ENCODE measurements at regions not wholly inside any gene's neighbourhood (a gene's known extent, or its start where the extent isn't known, plus 50 kb on each side); places are given as distances from the start of the nearest gene placed in this dataset.

GRCh38 chr7:118517275-118517674 is 292.8 kb downstream of the ANKRD7 start:
- Histone ChIP-seq H3K79me2 (ENCODE audit: low read length) (no peaks in the 10 kb centered on the region), H3K27ac (ENCODE audit: low read length) (no peak overlapping the region), H3K9me3 (ENCODE audit: low read length) (peaks cover 37% of the 10 kb centered on the region), H3K4me3 (ENCODE audit: low read length) (no peak overlapping the region), H3K27me3 (ENCODE audit: low read length) (no peaks in the 10 kb centered on the region), H3K9ac (ENCODE audit: low read length) (no peak overlapping the region), H3K9me2 (replicated peaks; ENCODE audit: insufficient read depth, low read length) (no peaks in the 10 kb centered on the region), H2AFZ (ENCODE audit: low read length) (no peak overlapping the region), H4K20me1 (ENCODE audit: insufficient read depth, low read depth, low read length) (no peaks in the 10 kb centered on the region), H3K4me2 (ENCODE audit: low read depth, low read length, poor library complexity, severe bottlenecking) (no peak overlapping the region), H3K36me3 (ENCODE audit: insufficient read depth, low read length) (no peaks in the 10 kb centered on the region), H3K4me1 (ENCODE audit: low read length) (no peaks in the 10 kb centered on the region)
- no peak for DNase-seq

GRCh38 chr7:118525020-118525419 is 300.5 kb downstream of the ANKRD7 start:
- Histone ChIP-seq H3K4me2 (ENCODE audit: low read depth, low read length, poor library complexity, severe bottlenecking) (no peak overlapping the region), H3K27ac (ENCODE audit: low read length) (no peak overlapping the region), H3K36me3 (ENCODE audit: insufficient read depth, low read length) (no peaks in the 10 kb centered on the region), H3K4me1 (ENCODE audit: low read length) (no peaks in the 10 kb centered on the region), H4K20me1 (ENCODE audit: insufficient read depth, low read depth, low read length) (no peaks in the 10 kb centered on the region), H3K9ac (ENCODE audit: low read length) (no peak overlapping the region), H2AFZ (ENCODE audit: low read length) (no peak overlapping the region), H3K9me3 (ENCODE audit: low read length) (peaks cover 18% of the 10 kb centered on the region; the same call in 1 of the 2 replicates), H3K79me2 (ENCODE audit: low read length) (no peaks in the 10 kb centered on the region), H3K4me3 (ENCODE audit: low read length) (no peak overlapping the region), H3K9me2 (replicated peaks; ENCODE audit: insufficient read depth, low read length) (no peaks in the 10 kb centered on the region; the same call in 1 of the 2 replicates), H3K27me3 (ENCODE audit: low read length) (no peaks in the 10 kb centered on the region)
- no peak for DNase-seq

- no peak overlapping the region for H2AFZ ChIP-seq (ENCODE audit: low read length)
- no peaks in the 10 kb centered on the region for H3K79me2 ChIP-seq (ENCODE audit: low read length)
- H4K20me1 ChIP-seq (ENCODE audit: insufficient read depth, low read depth, low read length), result no peaks in the 10 kb centered on the region
- no peak for DNase-seq
- peaks cover 4% of the 10 kb centered on the region; the same call in 1 of the 2 replicates for H3K9me3 ChIP-seq (ENCODE audit: low read length)
- H3K4me3 ChIP-seq (ENCODE audit: low read length), result no peak overlapping the region
- H3K27ac ChIP-seq (ENCODE audit: low read length), result no peak overlapping the region
- H3K36me3 ChIP-seq (ENCODE audit: insufficient read depth, low read length), result no peaks in the 10 kb centered on the region; the same call in 1 of the 2 replicates
- H3K27me3 ChIP-seq (ENCODE audit: low read length), result no peaks in the 10 kb centered on the region
- no peaks in the 10 kb centered on the region for H3K4me1 ChIP-seq (ENCODE audit: low read length)
- H3K4me2 ChIP-seq (ENCODE audit: low read depth, low read length, poor library complexity, severe bottlenecking), result no peak overlapping the region
- no peaks in the 10 kb centered on the region; the same call in 1 of the 2 replicates for H3K9me2 ChIP-seq (replicated peaks; ENCODE audit: insufficient read depth, low read length)
- H3K9ac ChIP-seq (ENCODE audit: low read length), result no peak overlapping the region
These were observed 307.1 kb downstream of the ANKRD7 start for GRCh38 chr7:118531566-118531965.

GRCh38 chr7:118559207-118559606 is 334.7 kb downstream of the ANKRD7 start:
- Histone ChIP-seq H3K9me2 (replicated peaks; ENCODE audit: insufficient read depth, low read length) (no peaks in the 10 kb centered on the region), H3K27me3 (ENCODE audit: low read length) (no peaks in the 10 kb centered on the region), H3K9ac (ENCODE audit: low read length) (no peak overlapping the region), H3K9me3 (ENCODE audit: low read length) (peaks cover 17% of the 10 kb centered on the region), H3K79me2 (ENCODE audit: low read length) (no peaks in the 10 kb centered on the region), H3K4me2 (ENCODE audit: low read depth, low read length, poor library complexity, severe bottlenecking) (no peak overlapping the region), H3K36me3 (ENCODE audit: insufficient read depth, low read length) (no peaks in the 10 kb centered on the region), H3K4me1 (ENCODE audit: low read length) (no peaks in the 10 kb centered on the region), H3K27ac (ENCODE audit: low read length) (no peak overlapping the region), H3K4me3 (ENCODE audit: low read length) (no peak overlapping the region), H4K20me1 (ENCODE audit: insufficient read depth, low read depth, low read length) (no peaks in the 10 kb centered on the region), H2AFZ (ENCODE audit: low read length) (no peak overlapping the region)
- DNase-seq, result no peak

GRCh38 chr7:118563311-118563710 is 338.8 kb downstream of the ANKRD7 start:
- H3K27ac ChIP-seq (ENCODE audit: low read length), result no peak overlapping the region
- H3K36me3 ChIP-seq (ENCODE audit: insufficient read depth, low read length), result no peaks in the 10 kb centered on the region

GRCh38 chr7:118572604-118573003 is 348.1 kb downstream of the ANKRD7 start:
- Histone ChIP-seq H3K27me3 (ENCODE audit: low read length) (no peaks in the 10 kb centered on the region), H3K79me2 (ENCODE audit: low read length) (no peaks in the 10 kb centered on the region), H3K4me2 (ENCODE audit: low read depth, low read length, poor library complexity, severe bottlenecking) (no peak overlapping the region), H3K9me3 (ENCODE audit: low read length) (peaks cover 11% of the 10 kb centered on the region; the same call in 1 of the 2 replicates), H3K36me3 (ENCODE audit: insufficient read depth, low read length) (no peaks in the 10 kb centered on the region), H3K4me1 (ENCODE audit: low read length) (no peaks in the 10 kb centered on the region), H3K4me3 (ENCODE audit: low read length) (no peak overlapping the region), H3K9me2 (replicated peaks; ENCODE audit: insufficient read depth, low read length) (no peaks in the 10 kb centered on the region), H3K27ac (ENCODE audit: low read length) (no peak overlapping the region), H3K9ac (ENCODE audit: low read length) (no peak overlapping the region), H4K20me1 (ENCODE audit: insufficient read depth, low read depth, low read length) (no peaks in the 10 kb centered on the region), H2AFZ (ENCODE audit: low read length) (no peak overlapping the region)
- DNase-seq, result no peak

More at GRCh38 chr7:118563311-118563710, 338.8 kb downstream of the ANKRD7 start:
- Histone ChIP-seq H3K9me3 (ENCODE audit: low read length) (peaks cover 9% of the 10 kb centered on the region; the same call in 1 of the 2 replicates), H3K9ac (ENCODE audit: low read length) (no peak overlapping the region), H3K4me3 (ENCODE audit: low read length) (no peak overlapping the region), H3K9me2 (replicated peaks; ENCODE audit: insufficient read depth, low read length) (no peaks in the 10 kb centered on the region), H4K20me1 (ENCODE audit: insufficient read depth, low read depth, low read length) (no peaks in the 10 kb centered on the region), H3K79me2 (ENCODE audit: low read length) (no peaks in the 10 kb centered on the region), H3K27me3 (ENCODE audit: low read length) (no peaks in the 10 kb centered on the region), H3K4me2 (ENCODE audit: low read depth, low read length, poor library complexity, severe bottlenecking) (no peak overlapping the region), H2AFZ (ENCODE audit: low read length) (no peak overlapping the region), H3K4me1 (ENCODE audit: low read length) (no peaks in the 10 kb centered on the region)
- no peak for DNase-seq

GRCh38 chr7:118573085-118573484 is 348.6 kb downstream of the ANKRD7 start:
- Histone ChIP-seq H3K9me3 (ENCODE audit: low read length) (peaks cover 11% of the 10 kb centered on the region; the same call in 1 of the 2 replicates), H3K4me1 (ENCODE audit: low read length) (no peaks in the 10 kb centered on the region), H3K27ac (ENCODE audit: low read length) (no peak overlapping the region), H3K4me2 (ENCODE audit: low read depth, low read length, poor library complexity, severe bottlenecking) (no peak overlapping the region), H2AFZ (ENCODE audit: low read length) (no peak overlapping the region), H3K79me2 (ENCODE audit: low read length) (no peaks in the 10 kb centered on the region), H3K9me2 (replicated peaks; ENCODE audit: insufficient read depth, low read length) (no peaks in the 10 kb centered on the region), H3K4me3 (ENCODE audit: low read length) (no peak overlapping the region), H3K27me3 (ENCODE audit: low read length) (no peaks in the 10 kb centered on the region), H3K36me3 (ENCODE audit: insufficient read depth, low read length) (no peaks in the 10 kb centered on the region), H4K20me1 (ENCODE audit: insufficient read depth, low read depth, low read length) (no peaks in the 10 kb centered on the region), H3K9ac (ENCODE audit: low read length) (no peak overlapping the region)
- DNase-seq, result no peak

GRCh38 chr7:118575393-118575948 is 351.0 kb downstream of the ANKRD7 start:
- H3K4me2 ChIP-seq (ENCODE audit: low read depth, low read length, poor library complexity, severe bottlenecking), result no peak overlapping the region
- no peak overlapping the region for H3K4me3 ChIP-seq (ENCODE audit: low read length)
- H3K27me3 ChIP-seq (ENCODE audit: low read length), result no peaks in the 10 kb centered on the region
- H4K20me1 ChIP-seq (ENCODE audit: insufficient read depth, low read depth, low read length), result no peaks in the 10 kb centered on the region
- H3K36me3 ChIP-seq (ENCODE audit: insufficient read depth, low read length), result no peaks in the 10 kb centered on the region
- DNase-seq, result no peak
- no peaks in the 10 kb centered on the region for H3K4me1 ChIP-seq (ENCODE audit: low read length)
- peaks cover 11% of the 10 kb centered on the region; the same call in 1 of the 2 replicates for H3K9me3 ChIP-seq (ENCODE audit: low read length)
- no peak overlapping the region for H3K27ac ChIP-seq (ENCODE audit: low read length)
- no peaks in the 10 kb centered on the region for H3K9me2 ChIP-seq (replicated peaks; ENCODE audit: insufficient read depth, low read length)
- no peak overlapping the region for H3K9ac ChIP-seq (ENCODE audit: low read length)
- H2AFZ ChIP-seq (ENCODE audit: low read length), result no peak overlapping the region
- H3K79me2 ChIP-seq (ENCODE audit: low read length), result no peaks in the 10 kb centered on the region
